Activated CD4-positive, alpha-beta T cell treated with anti-CD3 and anti-CD28 coated beads, Interleukin-2, amount 10 ng/mL, durations not matched to agents 7 days and 5 days (primary cell): ENCODE measurements at regions not wholly inside any gene's neighbourhood (a gene's known extent, or its start where the extent isn't known, plus 50 kb on each side); places are given as distances from the start of the nearest gene placed in this dataset.
A peak's percentile ranks its signal among the peaks of the same experiment; 100 is the strongest.

Experiments
- CTCF ChIA-PET: fragments of 350-600 bp; sonication (Branson Sonifier 250); formaldehyde crosslinking; loops from one replicate; lab custom pipeline; 2021; ENCODE audit warnings: antibody characterized with exemption; lab: Charles Lee
- POLR2A ChIA-PET: fragments of 350-600 bp; sonication (Branson Sonifier 250); formaldehyde crosslinking; loops from one replicate; lab custom pipeline; 2021; ENCODE audit warnings: antibody characterized with exemption; lab: Charles Lee
- DNase-seq: peaks from one replicate; pipeline ENCODE4 v3.0.0-alpha.2; 2020
- H3K27ac Mint-ChIP-seq: one replicate; pipeline ENCODE4 v1.8.0; 2021; ENCODE audit warnings: mild to moderate bottlenecking, moderate library complexity, mixed read lengths
- H3K27me3 Mint-ChIP-seq: one replicate; pipeline ENCODE4 v1.8.0; 2021; ENCODE audit warnings: mixed read lengths
- H3K36me3 Mint-ChIP-seq: one replicate; pipeline ENCODE4 v1.8.0; 2021; ENCODE audit warnings: low read depth, mixed read lengths
- H3K4me1 Mint-ChIP-seq: one replicate; pipeline ENCODE4 v1.8.0; 2021; ENCODE audit warnings: mixed read lengths
- H3K4me3 Mint-ChIP-seq: one replicate; pipeline ENCODE4 v1.8.0; 2021; ENCODE audit warnings: mild to moderate bottlenecking, moderate library complexity, mixed read lengths
- H3K9me3 Mint-ChIP-seq: one replicate; pipeline ENCODE4 v1.8.0; 2021; ENCODE audit warnings: mixed read lengths

GRCh38 chr3:4926892-4927291 lies 52.3 kb upstream of the BHLHE40 start:
- Mint-ChIP-seq H3K27ac (no peak overlapping the region), H3K36me3 (peaks cover 1% of the 10 kb centered on the region), H3K4me3 (no peak overlapping the region), H3K9me3 (peaks cover 3% of the 10 kb centered on the region), H3K4me1 (peaks cover 27% of the 10 kb centered on the region), H3K27me3 (no peaks in the 10 kb centered on the region)
- CTCF ChIA-PET = no interaction called here
- POLR2A ChIA-PET = no interaction called here
- no peak for DNase-seq

GRCh38 chr3:4928277-4928789 lies 50.9 kb upstream of the BHLHE40 start:
- H3K4me3 Mint-ChIP-seq = no peak overlapping the region
- peaks cover 1% of the 10 kb centered on the region for H3K36me3 Mint-ChIP-seq
- DNase-seq = no peak
- peaks cover 3% of the 10 kb centered on the region for H3K9me3 Mint-ChIP-seq
- H3K4me1 Mint-ChIP-seq = peaks cover 28% of the 10 kb centered on the region
- H3K27me3 Mint-ChIP-seq = no peaks in the 10 kb centered on the region
- ChIA-PET POLR2A (no interaction called here), CTCF (interaction anchor here (0.7 to 1.9 kb wide), 6 partner anchors 12 to 44 kb away, joined by 3 to 5 read pairs (median 3); no protein-coding TSS in a partner anchor)
- H3K27ac Mint-ChIP-seq = peak overlapping the region; percentile 3
